ENCODE measurements at regions not wholly inside any gene's neighbourhood (a gene's known extent, or its start where the extent isn't known, plus 50 kb on each side); places are given as distances from the start of the nearest gene placed in this dataset.

GRCh38 chr6:120576061-120576460, 758.2 kb downstream of the TBC1D32 start:
- TF ChIP-seq THRA (IDR thresholded peaks at IDR 0.05) (no peak), SPI1 (IDR thresholded peaks at IDR 0.05; ENCODE audit: borderline replicate concordance, low read depth, low read length) (no peak), ZNF274 (IDR thresholded peaks at IDR 0.05; ENCODE audit: borderline replicate concordance, low read depth, low read length) (no peak), PML (IDR thresholded peaks at IDR 0.05; ENCODE audit: low read length) (no peak)
